CD14-positive monocyte (primary cell): ENCODE measurements at regions not wholly inside any gene's neighbourhood (a gene's known extent, or its start where the extent isn't known, plus 50 kb on each side); places are given as distances from the start of the nearest gene placed in this dataset.

Experiments
- DNase-seq, 3 donors: peaks; one replicate each; pipeline ENCODE4 v3.0.0-alpha.2; 2011 to 2022
- H2AFZ ChIP-seq: 2 replicates; pipeline ENCODE4 v1.6.0; 2012; ENCODE audit warnings: mild to moderate bottlenecking, low read depth, low read length, inconsistent platforms; ENCODE audit not compliant: insufficient read depth, poor library complexity, severe bottlenecking
- H3K27ac ChIP-seq, 2 donors: 1 replicate in 1 of 2; 2 replicates in 1 of 2; pipeline ENCODE4 v1.5.1; 2012 to 2013; ENCODE audit warnings: low read length in 2 of 2, control low read depth in 1 of 2, inconsistent platforms in 1 of 2, low read depth in 1 of 2, mild to moderate bottlenecking in 1 of 2
- H3K27me3 ChIP-seq, 2 donors: one replicate each; pipeline versions ENCODE4 v1.6.0 to v1.6.1; 2011 to 2013; ENCODE audit warnings: low read length in 2 of 2; ENCODE audit not compliant: control insufficient read depth in 2 of 2, insufficient read depth in 2 of 2
- H3K36me3 ChIP-seq, 2 donors: replicated peaks in 1 of 2; 1 replicate in 1 of 2; 2 replicates in 1 of 2; pipeline versions ENCODE4 v1.5.1 to v1.6.1; 2012 to 2013; ENCODE audit warnings: low read length in 2 of 2, control low read depth in 1 of 2, inconsistent platforms in 1 of 2, mild to moderate bottlenecking in 1 of 2; ENCODE audit not compliant: insufficient read depth in 2 of 2, control insufficient read depth in 1 of 2
- H3K4me1 ChIP-seq, 2 donors: 1 replicate in 1 of 2; 2 replicates in 1 of 2; pipeline versions ENCODE4 v1.5.1 to v1.6.1; 2012 to 2013; ENCODE audit warnings: low read length in 2 of 2, control low read depth in 1 of 2, inconsistent platforms in 1 of 2, mild to moderate bottlenecking in 1 of 2, moderate library complexity in 1 of 2; ENCODE audit not compliant: insufficient read depth in 2 of 2, control insufficient read depth in 1 of 2
- H3K4me2 ChIP-seq: replicated peaks from 2 replicates; pipeline ENCODE3; 2012; ENCODE audit warnings: low read length, moderate library complexity, mild to moderate bottlenecking; ENCODE audit not compliant: poor library complexity, severe bottlenecking; ENCODE audit errors: extremely low read depth
- H3K4me3 ChIP-seq, 3 experiments: fragments of 200-600 bp in 1 of 3; sonication (generic) in 1 of 3; replicated peaks in 1 of 3; 1 replicate in 2 of 3; 2 replicates in 1 of 3; pipeline ENCODE4 v1.5.1; 2011 to 2013; ENCODE audit warnings: low read length in 3 of 3, mild to moderate bottlenecking in 3 of 3, control low read depth in 2 of 3, low read depth in 2 of 3, inconsistent platforms in 1 of 3, moderate library complexity in 1 of 3
- H3K79me2 ChIP-seq: 2 replicates; pipeline ENCODE4 v1.6.0; 2012; ENCODE audit warnings: mild to moderate bottlenecking, control low read depth, inconsistent platforms, low read length, moderate library complexity; ENCODE audit not compliant: insufficient read depth
- H3K9ac ChIP-seq: 2 replicates; pipeline ENCODE4 v1.6.0; 2017; ENCODE audit warnings: low read length, mild to moderate bottlenecking; ENCODE audit not compliant: insufficient read depth, poor library complexity, severe bottlenecking
- H3K9me3 ChIP-seq, 2 donors: replicated peaks in 1 of 2; 1 replicate in 1 of 2; 2 replicates in 1 of 2; pipeline versions ENCODE4 v1.5.1 to v1.6.1; 2012 to 2013; ENCODE audit warnings: low read length in 2 of 2, control low read depth in 1 of 2; ENCODE audit not compliant: control insufficient read depth in 1 of 2, insufficient read depth in 1 of 2
- H4K20me1 ChIP-seq: 2 replicates; pipeline ENCODE4 v1.6.0; 2012; ENCODE audit warnings: mild to moderate bottlenecking, low read length, control low read depth, moderate library complexity; ENCODE audit not compliant: insufficient read depth
- H3K27ac Mint-ChIP-seq, 7 donors: one replicate each; pipeline ENCODE4 v1.8.0; 2020; ENCODE audit warnings: mild to moderate bottlenecking in 7 of 7, mixed read lengths in 7 of 7, moderate library complexity in 6 of 7, inconsistent platforms in 2 of 7
- H3K27me3 Mint-ChIP-seq, 3 donors: one replicate each; pipeline ENCODE4 v1.8.0; 2021 to 2022; ENCODE audit warnings: low read depth in 3 of 3, mild to moderate bottlenecking in 3 of 3, mixed read lengths in 3 of 3, moderate library complexity in 3 of 3, inconsistent platforms in 1 of 3
- H3K36me3 Mint-ChIP-seq, 2 donors: one replicate each; pipeline ENCODE4 v1.8.0; 2020; ENCODE audit warnings: mixed read lengths in 2 of 2, inconsistent platforms in 1 of 2, mild to moderate bottlenecking in 1 of 2
- H3K4me1 Mint-ChIP-seq: one replicate; pipeline ENCODE4 v1.8.0; 2020; ENCODE audit warnings: mild to moderate bottlenecking, mixed read lengths
- H3K4me3 Mint-ChIP-seq, 2 donors: one replicate each; pipeline ENCODE4 v1.8.0; 2020; ENCODE audit warnings: mild to moderate bottlenecking in 2 of 2, mixed read lengths in 2 of 2, moderate library complexity in 1 of 2
- H3K9me3 Mint-ChIP-seq, 7 donors: one replicate each; pipeline ENCODE4 v1.8.0; 2020 to 2022; ENCODE audit warnings: mixed read lengths in 7 of 7, mild to moderate bottlenecking in 6 of 7, moderate library complexity in 6 of 7, inconsistent platforms in 2 of 7
- CTCF ChIP-seq: fragments of 200-600 bp; IDR thresholded peaks from one replicate; pipeline ENCODE4 v1.8.0; 2022; ENCODE audit warnings: antibody characterized with exemption, mild to moderate bottlenecking
- WGBS: methylation state at CpG from one replicate; pipeline ENCODE4 v1.1.5; 2013; ENCODE audit warnings: missing lambda C conversion rate; ENCODE audit not compliant: insufficient coverage; 5-methylcytosine and 5-hydroxymethylcytosine counted together
- intact Hi-C, 2 donors: fragments of 100-400 bp; cut with micrococcal nuclease; formaldehyde crosslinking; loops; one replicate each; pipeline versions ENCODE4 v1.15.0 to v1.15.1; 2023

- Mint-ChIP-seq H3K4me3 (no peak overlapping the region), H3K36me3 (no peaks in the 10 kb centered on the region), H3K9me3 (peaks cover 0 to 3% (median 0%) of the 10 kb centered on the region in 7 donors), H3K27me3 (peaks cover 1 to 4% (median 2%) of the 10 kb centered on the region in 3 donors), H3K4me1 (no peaks in the 10 kb centered on the region), H3K27ac (no peak overlapping the region)
- Histone ChIP-seq H4K20me1 (no peaks in the 10 kb centered on the region), H3K4me1 (no peaks in the 10 kb centered on the region), H3K4me2 (no peak overlapping the region), H3K9me3 (no peaks in the 10 kb centered on the region), H3K27me3 (no peaks in the 10 kb centered on the region), H2AFZ (no peak overlapping the region), H3K4me3 (no peak overlapping the region), H3K79me2 (no peaks in the 10 kb centered on the region), H3K36me3 (no peaks in the 10 kb centered on the region), H3K27ac (no peak overlapping the region), H3K9ac (no peak overlapping the region)
- 81% methylated on average over 2 of the region's 4 CpGs for WGBS
- no peak for TF ChIP-seq CTCF
- intact Hi-C loops = no loop called here
- no peak for DNase-seq
These were observed 236.7 kb downstream of the HAO1 start for GRCh38 chr20:7703551-7703961.

- no peak overlapping the region for H3K27ac ChIP-seq
- Mint-ChIP-seq H3K27me3 (peaks cover 1 to 4% (median 2%) of the 10 kb centered on the region in 3 donors), H3K36me3 (no peaks in the 10 kb centered on the region), H3K27ac (no peak overlapping the region), H3K9me3 (peaks cover 0 to 3% (median 0%) of the 10 kb centered on the region in 7 donors), H3K4me1 (no peaks in the 10 kb centered on the region), H3K4me3 (no peak overlapping the region)
- H3K79me2 ChIP-seq = no peaks in the 10 kb centered on the region
- H3K27me3 ChIP-seq = no peaks in the 10 kb centered on the region
- H3K9me3 ChIP-seq = no peaks in the 10 kb centered on the region
- H3K9ac ChIP-seq = no peak overlapping the region
- no peak overlapping the region for H3K4me2 ChIP-seq
- H3K4me3 ChIP-seq = no peak overlapping the region
- H2AFZ ChIP-seq = no peak overlapping the region
- no CpG with 5 or more reads among the region's 2 CpGs for WGBS
- DNase-seq = no peak
- no peaks in the 10 kb centered on the region for H4K20me1 ChIP-seq
- no peaks in the 10 kb centered on the region for H3K36me3 ChIP-seq
- no peaks in the 10 kb centered on the region for H3K4me1 ChIP-seq
- intact Hi-C loops = no loop called here
- TF ChIP-seq CTCF = no peak
These were observed 236.3 kb downstream of the HAO1 start for GRCh38 chr20:7703996-7704395.
